ENCODE measurements at regions not wholly inside any gene's neighbourhood (a gene's known extent, or its start where the extent isn't known, plus 50 kb on each side); places are given as distances from the start of the nearest gene placed in this dataset.

- CTCF ChIA-PET: interaction anchor here (1.2 to 1.4 kb wide), 2 partner anchors 9 to 59 kb away, joined by 3 read pairs; no protein-coding TSS in a partner anchor
- 0% methylated on average over 1 of the region's 1 CpG for WGBS (ENCODE audit: low lambda C conversion rate)
- Histone ChIP-seq H3K4me2 (no peak overlapping the region), H2AFZ (ENCODE audit: low read depth) (no peak overlapping the region), H3K9me3 (no peaks in the 10 kb centered on the region), H3K27me3 (ENCODE audit: insufficient read depth) (no peaks in the 10 kb centered on the region), H3K9me2 (no peaks in the 10 kb centered on the region), H3K4me1 (ENCODE audit: control insufficient read depth in 1 of 2, insufficient read depth in 2 of 2, low read depth in 1 of 2, low read length in 1 of 2) (no peaks in the 10 kb centered on the region), H3F3A (replicated peaks; ENCODE audit: insufficient read depth) (no peaks in the 10 kb centered on the region), H3K79me2 (ENCODE audit: insufficient read depth) (no peaks in the 10 kb centered on the region), H3K9ac (no peak overlapping the region), H3K27ac (ENCODE audit: low read depth in 2 of 2, low read length in 1 of 2) (no peak overlapping the region), H3K36me3 (replicated peaks in 1 of 2; ENCODE audit: control insufficient read depth in 1 of 2, insufficient read depth in 2 of 2, low read length in 1 of 2) (no peaks in the 10 kb centered on the region), H3K4me3 (ENCODE audit: low read depth in 2 of 2, low read length in 1 of 2) (no peak overlapping the region), H4K20me1 (ENCODE audit: insufficient read depth) (no peaks in the 10 kb centered on the region)
- POLR2A ChIA-PET: no interaction called here
- DNase-seq: no peak
- TF ChIP-seq RFX5 (IDR thresholded peaks at IDR 0.05; ENCODE audit: low read length): no peak
- no peak for TF ChIP-seq MAX (IDR thresholded peaks at IDR 0.05; ENCODE audit: low read depth)
- TF ChIP-seq RCOR1 (IDR thresholded peaks at IDR 0.05; ENCODE audit: low read length): no peak
- no peak for TF ChIP-seq POLR2AphosphoS5 (IDR thresholded peaks at IDR 0.05; ENCODE audit: low read depth, low read length)
- TF ChIP-seq CHD2 (IDR thresholded peaks at IDR 0.05; ENCODE audit: low read length, partially characterized antibody): no peak
Measured at GRCh38 chr12:40505327-40505726, 186.9 kb upstream of the CNTN1 start.

- WGBS (ENCODE audit: low lambda C conversion rate): 4% methylated on average over 1 of the region's 1 CpG
- no peaks in the 10 kb centered on the region for H3K36me3 ChIP-seq (replicated peaks in 1 of 2; ENCODE audit: control insufficient read depth in 1 of 2, insufficient read depth in 2 of 2, low read length in 1 of 2)
- no peak overlapping the region for H3K27ac ChIP-seq (ENCODE audit: low read depth in 2 of 2, low read length in 1 of 2)
- no peaks in the 10 kb centered on the region for H3K79me2 ChIP-seq (ENCODE audit: insufficient read depth)
- no peak overlapping the region for H3K4me3 ChIP-seq (ENCODE audit: low read depth in 2 of 2, low read length in 1 of 2)
- H3K4me2 ChIP-seq: no peak overlapping the region
- no peak overlapping the region for H3K9ac ChIP-seq
- no peaks in the 10 kb centered on the region for H3K4me1 ChIP-seq (ENCODE audit: control insufficient read depth in 1 of 2, insufficient read depth in 2 of 2, low read depth in 1 of 2, low read length in 1 of 2)
- no peak overlapping the region for H2AFZ ChIP-seq (ENCODE audit: low read depth)
- no peaks in the 10 kb centered on the region for H3F3A ChIP-seq (replicated peaks; ENCODE audit: insufficient read depth)
- H3K27me3 ChIP-seq (ENCODE audit: insufficient read depth): no peaks in the 10 kb centered on the region
- CTCF ChIA-PET: no interaction called here
- TF ChIP-seq MAX (IDR thresholded peaks at IDR 0.05; ENCODE audit: low read depth) (no peak), EZH2phosphoT487 (IDR thresholded peaks at IDR 0.05; ENCODE audit: borderline replicate concordance, low read depth) (no peak), POLR2AphosphoS5 (IDR thresholded peaks at IDR 0.05; ENCODE audit: low read depth, low read length) (no peak), MXI1 (IDR thresholded peaks at IDR 0.05; ENCODE audit: low read depth, low read length) (no peak), SIN3A (IDR thresholded peaks at IDR 0.05; ENCODE audit: borderline replicate concordance, low read depth, low read length) (no peak), FOXM1 (IDR thresholded peaks at IDR 0.05; ENCODE audit: low read depth) (no peak), TCF12 (IDR thresholded peaks at IDR 0.05) (no peak), TAF1 (IDR thresholded peaks at IDR 0.05; ENCODE audit: borderline replicate concordance, low read depth, low read length) (no peak), GABPA (IDR thresholded peaks at IDR 0.05; ENCODE audit: low read depth) (no peak), NRF1 (IDR thresholded peaks at IDR 0.05; ENCODE audit: low read depth, low read length) (no peak), CHD2 (IDR thresholded peaks at IDR 0.05; ENCODE audit: low read length, partially characterized antibody) (no peak), USF2 (IDR thresholded peaks at IDR 0.05; ENCODE audit: borderline replicate concordance, low read depth, low read length) (no peak), CTCF (IDR thresholded peaks at IDR 0.05) (no peak), RFX5 (IDR thresholded peaks at IDR 0.05; ENCODE audit: low read length) (no peak), USF1 (IDR thresholded peaks at IDR 0.05; ENCODE audit: borderline replicate concordance, low read depth) (no peak), IRF3 (IDR thresholded peaks at IDR 0.05; ENCODE audit: low read depth, low read length) (no peak), YY1 (IDR thresholded peaks at IDR 0.05; ENCODE audit: low read depth) (no peak)
- POLR2A ChIA-PET: no interaction called here
- no peak for DNase-seq
- no peaks in the 10 kb centered on the region for H4K20me1 ChIP-seq (ENCODE audit: insufficient read depth)
- no peaks in the 10 kb centered on the region for H3K9me2 ChIP-seq
- no peaks in the 10 kb centered on the region for H3K9me3 ChIP-seq
Measured at GRCh38 chr12:40508421-40508820, 183.8 kb upstream of the CNTN1 start.
